PC-3 (cell line): ENCODE measurements at regions not wholly inside any gene's neighbourhood (a gene's known extent, or its start where the extent isn't known, plus 50 kb on each side); places are given as distances from the start of the nearest gene placed in this dataset.

Experiments
- ATAC-seq: fragments of 200-7000 bp; cut with Tn5 transposase; 2 replicates; pipeline ENCODE4 v1.9.1; 2020; ENCODE audit warnings: mild to moderate bottlenecking, moderate library complexity
- BruUV-seq: library from RNA; stranded (reverse); fragments of 400-500 nt; replicated peaks from 2 replicates; lab custom pipeline; 2021; lab: Mats Ljungman, UMichigan
- CTCF ChIA-PET: fragments of 300-600 bp; sonication (Branson Sonifier 250); formaldehyde crosslinking; loops from one replicate; lab custom pipeline; 2022; ENCODE audit warnings: antibody characterized with exemption; lab: Charles Lee
- POLR2A ChIA-PET: fragments of 300-600 bp; sonication (Branson Sonifier 250); formaldehyde crosslinking; loops from one replicate; lab custom pipeline; 2022; ENCODE audit warnings: antibody characterized with exemption; ENCODE audit not compliant: unreplicated experiment; lab: Charles Lee
- DNase-seq: peaks from one replicate; pipeline ENCODE4 v3.0.0-alpha.2; 2015
- H2AFZ ChIP-seq: fragments of 300-600 bp; sonication (generic); 2 replicates; pipeline ENCODE4 v1.6.0; 2016; ENCODE audit warnings: antibody characterized with exemption, low read length
- H3F3A ChIP-seq: fragments of 300-600 bp; sonication (generic); one replicate; pipeline ENCODE4 v1.6.0; 2017; ENCODE audit warnings: antibody characterized with exemption, low read length, control low read depth, mild to moderate bottlenecking; ENCODE audit not compliant: unreplicated experiment
- H3K27ac ChIP-seq: fragments of 300-600 bp; sonication (generic); 2 replicates; pipeline ENCODE4 v1.5.1; 2016; ENCODE audit warnings: mild to moderate bottlenecking, low read length
- H3K27me3 ChIP-seq: fragments of 300-600 bp; sonication (generic); 2 replicates; pipeline ENCODE4 v1.6.1; 2016; ENCODE audit warnings: low read length, mixed read lengths
- H3K36me3 ChIP-seq: fragments of 300-600 bp; sonication (generic); 2 replicates; pipeline ENCODE4 v1.6.1; 2016; ENCODE audit warnings: low read depth, mixed run types, low read length, mixed read lengths
- H3K4me1 ChIP-seq: fragments of 300-600 bp; sonication (generic); 2 replicates; pipeline ENCODE4 v1.5.1; 2016; ENCODE audit warnings: low read length; ENCODE audit not compliant: insufficient read depth
- H3K4me2 ChIP-seq: fragments of 300-600 bp; sonication (generic); 2 replicates; pipeline ENCODE4 v1.6.0; 2016; ENCODE audit warnings: low read length
- H3K4me3 ChIP-seq: fragments of 300-600 bp; sonication (generic); 2 replicates; pipeline ENCODE4 v1.5.1; 2016; ENCODE audit warnings: mild to moderate bottlenecking, low read length, mixed read lengths
- H3K79me2 ChIP-seq: fragments of 300-600 bp; sonication (generic); 2 replicates; pipeline ENCODE4 v1.6.1; 2017; ENCODE audit warnings: low read length, mixed read lengths
- H3K9ac ChIP-seq: fragments of 300-600 bp; sonication (generic); 2 replicates; pipeline ENCODE4 v1.6.0; 2016; ENCODE audit warnings: mild to moderate bottlenecking, low read length
- H3K9me2 ChIP-seq: fragments of 300-600 bp; sonication (generic); replicated peaks from 2 replicates; pipeline ENCODE4 v1.6.1; 2016; ENCODE audit warnings: mixed run types, low read length, mixed read lengths
- H3K9me3 ChIP-seq: fragments of 300-600 bp; sonication (generic); 2 replicates; pipeline ENCODE4 v1.6.1; 2016; ENCODE audit warnings: low read length, mixed read lengths
- H4K20me1 ChIP-seq: fragments of 300-600 bp; sonication (generic); 2 replicates; pipeline ENCODE4 v1.6.1; 2016; ENCODE audit warnings: low read length, mixed read lengths
- EZH2 ChIP-seq: fragments of 300-600 bp; sonication (generic); IDR thresholded peaks from one replicate; pipeline ENCODE4 v1.6.1; 2017; ENCODE audit warnings: antibody characterized with exemption, mild to moderate bottlenecking, low read length; ENCODE audit not compliant: unreplicated experiment
- EZH2phosphoT487 ChIP-seq: fragments of 300-600 bp; sonication (generic); IDR thresholded peaks from 2 replicates; pipeline ENCODE4 v1.6.1; 2018; ENCODE audit warnings: mild to moderate bottlenecking, antibody characterized with exemption, low read length, borderline replicate concordance
- intact Hi-C: fragments of 100-400 bp; cut with micrococcal nuclease; formaldehyde crosslinking; loops from 2 replicates; pipeline ENCODE4 v1.9.0; 2023
- TF ChIP-seq, protein P1 (sequence below): fragments of 300-600 bp; sonication (generic); conservative IDR thresholded peaks from 2 replicates; pipeline ENCODE4 v1.5.1; 2017; ENCODE audit warnings: antibody characterized with exemption, low read depth, mild to moderate bottlenecking, low read length

DNA sequence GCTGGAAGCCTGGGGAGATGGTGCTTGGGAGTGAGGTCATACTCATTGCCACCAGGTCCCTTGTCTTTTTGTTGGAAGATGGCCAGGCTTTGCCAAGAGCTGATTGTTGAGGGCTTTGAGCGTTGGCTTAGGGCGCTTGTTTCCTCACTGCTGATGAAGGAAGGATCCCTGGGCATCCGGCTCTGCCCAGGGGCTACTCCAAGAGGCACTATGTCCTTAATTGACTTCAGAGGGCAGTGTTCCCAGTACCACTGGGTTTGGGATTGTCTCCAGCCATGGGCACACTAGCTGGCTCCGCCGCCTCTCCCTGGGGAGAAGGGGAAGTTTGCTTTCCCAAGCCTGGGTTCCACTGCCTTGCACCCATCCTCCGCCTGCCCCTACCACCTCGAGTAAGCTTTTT lies 57.2 kb upstream of the RGMA start:
- Histone ChIP-seq H2AFZ (no peak overlapping the region), H3K4me2 (no peak overlapping the region), H3K9me2 (no peaks in the 10 kb centered on the region), H3K9ac (no peak overlapping the region), H4K20me1 (no peaks in the 10 kb centered on the region), H3K4me1 (no peaks in the 10 kb centered on the region), H3K4me3 (no peak overlapping the region), H3K27me3 (peaks cover 47% of the 10 kb centered on the region), H3K79me2 (no peaks in the 10 kb centered on the region), H3K27ac (no peak overlapping the region), H3K9me3 (no peaks in the 10 kb centered on the region), H3F3A (no peaks in the 10 kb centered on the region), H3K36me3 (no peaks in the 10 kb centered on the region)
- TF ChIP-seq, protein P1, sequence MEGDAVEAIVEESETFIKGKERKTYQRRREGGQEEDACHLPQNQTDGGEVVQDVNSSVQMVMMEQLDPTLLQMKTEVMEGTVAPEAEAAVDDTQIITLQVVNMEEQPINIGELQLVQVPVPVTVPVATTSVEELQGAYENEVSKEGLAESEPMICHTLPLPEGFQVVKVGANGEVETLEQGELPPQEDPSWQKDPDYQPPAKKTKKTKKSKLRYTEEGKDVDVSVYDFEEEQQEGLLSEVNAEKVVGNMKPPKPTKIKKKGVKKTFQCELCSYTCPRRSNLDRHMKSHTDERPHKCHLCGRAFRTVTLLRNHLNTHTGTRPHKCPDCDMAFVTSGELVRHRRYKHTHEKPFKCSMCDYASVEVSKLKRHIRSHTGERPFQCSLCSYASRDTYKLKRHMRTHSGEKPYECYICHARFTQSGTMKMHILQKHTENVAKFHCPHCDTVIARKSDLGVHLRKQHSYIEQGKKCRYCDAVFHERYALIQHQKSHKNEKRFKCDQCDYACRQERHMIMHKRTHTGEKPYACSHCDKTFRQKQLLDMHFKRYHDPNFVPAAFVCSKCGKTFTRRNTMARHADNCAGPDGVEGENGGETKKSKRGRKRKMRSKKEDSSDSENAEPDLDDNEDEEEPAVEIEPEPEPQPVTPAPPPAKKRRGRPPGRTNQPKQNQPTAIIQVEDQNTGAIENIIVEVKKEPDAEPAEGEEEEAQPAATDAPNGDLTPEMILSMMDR, result no peak
- TF ChIP-seq EZH2phosphoT487 (no peak), EZH2 (no peak)
- intact Hi-C loops, result no loop called here
- POLR2A ChIA-PET, result no interaction called here
- ATAC-seq, result no peak
- no peak for DNase-seq
- BruUV-seq, result no TSS peak
- CTCF ChIA-PET, result no interaction called here

GRCh38 chr15:93144463-93145236 lies 55.6 kb upstream of the RGMA start:
- Histone ChIP-seq H3K4me2 (no peak overlapping the region), H3K9me3 (no peaks in the 10 kb centered on the region), H3K79me2 (no peaks in the 10 kb centered on the region), H3F3A (no peaks in the 10 kb centered on the region), H2AFZ (no peak overlapping the region), H3K27me3 (peaks cover 61% of the 10 kb centered on the region), H3K27ac (no peak overlapping the region), H3K9me2 (no peaks in the 10 kb centered on the region), H4K20me1 (no peaks in the 10 kb centered on the region), H3K36me3 (no peaks in the 10 kb centered on the region), H3K4me1 (no peaks in the 10 kb centered on the region), H3K9ac (no peak overlapping the region), H3K4me3 (no peak overlapping the region)
- ChIA-PET CTCF (no interaction called here), POLR2A (no interaction called here)
- intact Hi-C loops, result no loop called here
- BruUV-seq, result no TSS peak
- ATAC-seq, result no peak
- DNase-seq, result no peak
- TF ChIP-seq EZH2 (no peak), EZH2phosphoT487 (no peak)
- TF ChIP-seq, protein P1, result no peak

- ChIA-PET POLR2A (no interaction called here), CTCF (no interaction called here)
- Histone ChIP-seq H3K36me3 (no peaks in the 10 kb centered on the region), H4K20me1 (no peaks in the 10 kb centered on the region), H3K27ac (no peak overlapping the region), H3K4me3 (no peak overlapping the region), H2AFZ (no peak overlapping the region), H3K27me3 (peaks cover 72% of the 10 kb centered on the region), H3K9me3 (no peaks in the 10 kb centered on the region), H3F3A (no peaks in the 10 kb centered on the region), H3K9ac (no peak overlapping the region), H3K4me2 (no peak overlapping the region), H3K9me2 (no peaks in the 10 kb centered on the region), H3K4me1 (no peaks in the 10 kb centered on the region), H3K79me2 (no peaks in the 10 kb centered on the region)
- DNase-seq (no peak), ATAC-seq (no peak)
- no TSS peak for BruUV-seq
- TF ChIP-seq, protein P1, result no peak
- no peak for TF ChIP-seq EZH2
- no peak for TF ChIP-seq EZH2phosphoT487
- intact Hi-C loops, result no loop called here
These were observed 54.2 kb upstream of the RGMA start for GRCh38 chr15:93143186-93143585.
